ENCODE measurements at regions not wholly inside any gene's neighbourhood (a gene's known extent, or its start where the extent isn't known, plus 50 kb on each side); places are given as distances from the start of the nearest gene placed in this dataset.
"Not testable (repeated sequence)": the region's sequence is repeated elsewhere in the genome, so short reads cannot be mapped to it uniquely, and the experiment has no call there.

GRCh38 chr4:130698251-130698650 lies 1602.3 kb downstream of the C4orf33 start:
- ATAC-seq, result no peak

GRCh38 chr4:130699004-130699403 lies 1603.1 kb downstream of the C4orf33 start:
- ATAC-seq, result no peak

GRCh38 chr4:130703211-130703935 lies 1607.4 kb downstream of the C4orf33 start:
- no peak for ATAC-seq

- ATAC-seq, result no peak
Observed at GRCh38 chr4:130705023-130705422, 1609.1 kb downstream of the C4orf33 start.

GRCh38 chr4:130712038-130712437 lies 1616.1 kb downstream of the C4orf33 start:
- peak; percentile 50 for ATAC-seq

- no peak for ATAC-seq
Observed at GRCh38 chr4:130714006-130714405, 1618.1 kb downstream of the C4orf33 start.

- ATAC-seq, result peak; percentile 83
Observed at GRCh38 chr4:130722361-130722760, 1626.4 kb downstream of the C4orf33 start.

GRCh38 chr4:130736436-130737185 lies 1640.7 kb downstream of the C4orf33 start:
- ATAC-seq, result no peak

- no peak for ATAC-seq
Observed at GRCh38 chr4:130738233-130738632, 1642.3 kb downstream of the C4orf33 start.

GRCh38 chr4:130747842-130748241 lies 1651.9 kb downstream of the C4orf33 start:
- no peak for ATAC-seq

- no peak for ATAC-seq
Observed at GRCh38 chr4:130753926-130754325, 1658.0 kb downstream of the C4orf33 start.

GRCh38 chr4:130760246-130760645 lies 1664.3 kb downstream of the C4orf33 start:
- ATAC-seq, result no peak

- ATAC-seq, result not testable (repeated sequence)
Observed at GRCh38 chr4:130767384-130767783, 1671.4 kb downstream of the C4orf33 start.

GRCh38 chr4:130772966-130773365 lies 1677.0 kb downstream of the C4orf33 start:
- not testable (repeated sequence) for ATAC-seq

- no peak for ATAC-seq
Observed at GRCh38 chr4:130808492-130808891, 1712.5 kb downstream of the C4orf33 start.

- no peak for ATAC-seq
Observed at GRCh38 chr4:130812117-130812765, 1716.3 kb downstream of the C4orf33 start.

GRCh38 chr4:130814896-130815295 lies 1718.9 kb downstream of the C4orf33 start:
- ATAC-seq, result no peak

GRCh38 chr4:130820448-130820847 lies 1724.5 kb downstream of the C4orf33 start:
- no peak for ATAC-seq

- no peak for ATAC-seq
Observed at GRCh38 chr4:130825284-130825683, 1729.3 kb downstream of the C4orf33 start.

- ATAC-seq, result no peak
Observed at GRCh38 chr4:130850019-130850524, 1754.1 kb downstream of the C4orf33 start.

- ATAC-seq, result no peak
Observed at GRCh38 chr4:130851107-130851506, 1755.2 kb downstream of the C4orf33 start.

GRCh38 chr4:130851932-130852331 lies 1756.0 kb downstream of the C4orf33 start:
- no peak for ATAC-seq

- no peak for ATAC-seq
Observed at GRCh38 chr4:130855533-130855932, 1759.6 kb downstream of the C4orf33 start.

All from esophagus mucosa (tissue), 1 donor.